ENCODE measurements at regions not wholly inside any gene's neighbourhood (a gene's known extent, or its start where the extent isn't known, plus 50 kb on each side); places are given as distances from the start of the nearest gene placed in this dataset.

GRCh38 chr22:34010259-34010658 is 90.0 kb upstream of the LARGE1 start:
- TF ChIP-seq CTCF (IDR thresholded peaks at IDR 0.05) (no peak), POLR2A (IDR thresholded peaks at IDR 0.05) (no peak)
